ENCODE measurements at regions not wholly inside any gene's neighbourhood (a gene's known extent, or its start where the extent isn't known, plus 50 kb on each side); places are given as distances from the start of the nearest gene placed in this dataset.

- DNase-seq (ENCODE audit: low read depth), result no peak
Observed at GRCh38 chr9:126556560-126557250, 57.0 kb upstream of the LMX1B start.

GRCh38 chr9:126558051-126558665, 55.6 kb upstream of the LMX1B start:
- DNase-seq (ENCODE audit: low read depth), result peak; percentile 22

- DNase-seq (ENCODE audit: low read depth), result no peak
Observed at GRCh38 chr9:126559296-126559695, 54.4 kb upstream of the LMX1B start.

- no peak for DNase-seq (ENCODE audit: low read depth)
Observed at GRCh38 chr9:126561582-126561981, 52.1 kb upstream of the LMX1B start.

- no peak for DNase-seq (ENCODE audit: low read depth)
Observed at GRCh38 chr9:126563556-126563955, 50.2 kb upstream of the LMX1B start.
